CD4-positive, alpha-beta memory T cell (primary cell): ENCODE measurements at regions not wholly inside any gene's neighbourhood (a gene's known extent, or its start where the extent isn't known, plus 50 kb on each side); places are given as distances from the start of the nearest gene placed in this dataset.

Source experiments
- CTCF ChIA-PET: fragments of 350-600 bp; sonication (Branson Sonifier 250); formaldehyde crosslinking; loops from one replicate; lab custom pipeline; 2021; ENCODE audit warnings: inconsistent platforms; ENCODE audit not compliant: partially characterized antibody; lab: Charles Lee
- POLR2A ChIA-PET: fragments of 350-600 bp; sonication (Branson Sonifier 250); formaldehyde crosslinking; loops from one replicate; lab custom pipeline; 2021; ENCODE audit not compliant: partially characterized antibody; lab: Charles Lee
- DNase-seq, 5 donors: peaks; one replicate each; pipeline versions ENCODE4 v3.0.0 to v3.0.0-alpha.2; 2020 to 2022; ENCODE audit warnings: mixed read lengths in 1 of 5
- H3K27ac ChIP-seq: one replicate; pipeline ENCODE4 v1.7.0; 2013; ENCODE audit warnings: low read depth, low read length
- H3K27me3 ChIP-seq: 2 replicates; pipeline ENCODE4 v1.7.0; 2013; ENCODE audit warnings: mild to moderate bottlenecking, low read length, moderate library complexity; ENCODE audit not compliant: insufficient read depth
- H3K36me3 ChIP-seq: 2 replicates; pipeline ENCODE4 v1.7.0; 2013; ENCODE audit warnings: mild to moderate bottlenecking, low read length, moderate library complexity; ENCODE audit not compliant: insufficient read depth
- H3K4me1 ChIP-seq: 2 replicates; pipeline ENCODE4 v1.7.0; 2013; ENCODE audit warnings: mild to moderate bottlenecking, low read length, moderate library complexity; ENCODE audit not compliant: insufficient read depth
- H3K4me3 ChIP-seq, 2 donors: one replicate each; pipeline ENCODE4 v1.7.0; 2013; ENCODE audit warnings: low read length in 2 of 2, mild to moderate bottlenecking in 1 of 2
- H3K9me3 ChIP-seq, 2 donors: one replicate each; pipeline ENCODE4 v1.7.0; 2013; ENCODE audit warnings: low read length in 2 of 2, control low read depth in 1 of 2; ENCODE audit not compliant: control insufficient read depth in 1 of 2
- H3K27ac Mint-ChIP-seq, 7 donors: one replicate each; pipeline ENCODE4 v1.8.0; 2020 to 2021; ENCODE audit warnings: mixed read lengths in 7 of 7, mild to moderate bottlenecking in 6 of 7, inconsistent platforms in 3 of 7, moderate library complexity in 3 of 7
- H3K27me3 Mint-ChIP-seq, 2 donors: one replicate each; pipeline ENCODE4 v1.8.0; 2020 to 2021; ENCODE audit warnings: mixed read lengths in 2 of 2
- H3K36me3 Mint-ChIP-seq, 2 donors: one replicate each; pipeline ENCODE4 v1.8.0; 2020 to 2021; ENCODE audit warnings: mixed read lengths in 2 of 2, inconsistent platforms in 1 of 2, mild to moderate bottlenecking in 1 of 2
- H3K4me1 Mint-ChIP-seq, 4 donors: one replicate each; pipeline ENCODE4 v1.8.0; 2020 to 2021; ENCODE audit warnings: mixed read lengths in 4 of 4, mild to moderate bottlenecking in 1 of 4
- H3K4me3 Mint-ChIP-seq, 8 donors: one replicate each; pipeline ENCODE4 v1.8.0; 2020 to 2021; ENCODE audit warnings: mixed read lengths in 8 of 8, mild to moderate bottlenecking in 7 of 8, moderate library complexity in 6 of 8, inconsistent platforms in 3 of 8
- H3K9me3 Mint-ChIP-seq, 8 donors: one replicate each; pipeline ENCODE4 v1.8.0; 2020 to 2021; ENCODE audit warnings: mixed read lengths in 8 of 8, mild to moderate bottlenecking in 5 of 8, inconsistent platforms in 3 of 8, moderate library complexity in 1 of 8
- intact Hi-C: fragments of 100-400 bp; cut with micrococcal nuclease; formaldehyde crosslinking; loops from one replicate; pipeline ENCODE4 v1.15.1; 2023

DNA sequence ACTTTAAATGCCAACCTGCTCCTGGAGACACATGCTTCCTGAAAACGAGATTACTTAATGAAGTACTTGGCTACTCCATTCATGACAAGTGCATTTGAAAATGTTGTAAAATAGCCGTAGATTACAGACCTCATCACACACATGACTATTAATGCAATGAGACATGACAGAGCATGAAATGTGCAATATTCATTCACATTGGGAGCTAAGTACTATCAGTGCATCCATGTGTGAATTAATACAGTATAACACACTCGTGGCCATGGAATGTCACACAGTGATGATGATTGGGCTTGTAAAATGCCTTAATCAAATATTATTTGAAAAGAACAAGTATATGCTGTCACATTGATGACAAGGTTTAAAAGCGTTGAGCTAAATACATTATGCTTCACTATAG is 407.0 kb downstream of the AMY1C start:
- H3K36me3 Mint-ChIP-seq: no peaks in the 10 kb centered on the region
- no peak overlapping the region for H3K4me3 Mint-ChIP-seq
- H3K27ac Mint-ChIP-seq: peak overlapping the region in 1 of 7 donors; percentile 4
- no peak overlapping the region for H3K27ac ChIP-seq
- ChIA-PET POLR2A (no interaction called here), CTCF (interaction anchor here (1.3 kb wide), 1 partner anchor 16 kb away, joined by 3 read pairs; no protein-coding TSS in a partner anchor)
- H3K36me3 ChIP-seq: no peaks in the 10 kb centered on the region
- H3K4me3 ChIP-seq: no peak overlapping the region
- no peaks in the 10 kb centered on the region for H3K4me1 ChIP-seq
- H3K27me3 Mint-ChIP-seq: no peaks in the 10 kb centered on the region
- H3K9me3 Mint-ChIP-seq: peaks cover 2 to 30% (median 13%) of the 10 kb centered on the region in 8 donors
- no peaks in the 10 kb centered on the region for H3K27me3 ChIP-seq
- no peak for DNase-seq
- no peaks in the 10 kb centered on the region for H3K4me1 Mint-ChIP-seq
- intact Hi-C loops: no loop called here
- H3K9me3 ChIP-seq: no peaks in the 10 kb centered on the region

DNA sequence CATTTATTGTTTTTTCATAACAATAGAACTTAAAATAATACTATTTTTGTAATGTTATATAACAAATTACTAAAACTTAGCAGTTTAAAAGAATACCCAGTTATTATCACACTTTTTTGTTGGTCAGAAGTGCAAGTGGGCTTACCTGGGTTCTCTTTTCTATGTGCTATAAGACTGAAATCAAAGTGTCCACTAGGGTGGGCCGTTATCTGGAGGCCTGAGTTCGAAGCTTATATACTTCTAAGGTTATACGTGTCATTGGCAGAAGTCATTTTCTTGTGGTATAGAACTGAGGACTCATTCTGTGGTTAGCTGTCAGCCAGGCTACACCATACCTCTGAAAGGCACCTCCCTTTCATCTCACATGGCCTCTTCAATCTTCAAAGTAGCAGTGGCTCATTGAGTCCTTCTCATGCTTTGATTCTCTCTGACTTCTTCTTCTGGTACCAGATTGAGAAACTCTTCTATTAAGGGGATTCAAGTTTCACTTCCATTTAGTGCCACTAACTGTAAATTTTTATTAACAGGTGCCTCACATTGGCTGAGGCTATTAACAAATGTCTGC is 414.3 kb downstream of the AMY1C start:
- Mint-ChIP-seq H3K27ac (no peak overlapping the region), H3K4me1 (no peaks in the 10 kb centered on the region), H3K4me3 (no peak overlapping the region), H3K36me3 (no peaks in the 10 kb centered on the region), H3K27me3 (no peaks in the 10 kb centered on the region), H3K9me3 (peaks cover 0 to 15% (median 5%) of the 10 kb centered on the region in 8 donors)
- DNase-seq: no peak
- ChIA-PET POLR2A (no interaction called here), CTCF (no interaction called here)
- Histone ChIP-seq H3K4me3 (no peak overlapping the region), H3K27me3 (no peaks in the 10 kb centered on the region), H3K27ac (no peak overlapping the region), H3K9me3 (no peaks in the 10 kb centered on the region), H3K4me1 (no peaks in the 10 kb centered on the region), H3K36me3 (no peaks in the 10 kb centered on the region)
- intact Hi-C loops: no loop called here

DNA sequence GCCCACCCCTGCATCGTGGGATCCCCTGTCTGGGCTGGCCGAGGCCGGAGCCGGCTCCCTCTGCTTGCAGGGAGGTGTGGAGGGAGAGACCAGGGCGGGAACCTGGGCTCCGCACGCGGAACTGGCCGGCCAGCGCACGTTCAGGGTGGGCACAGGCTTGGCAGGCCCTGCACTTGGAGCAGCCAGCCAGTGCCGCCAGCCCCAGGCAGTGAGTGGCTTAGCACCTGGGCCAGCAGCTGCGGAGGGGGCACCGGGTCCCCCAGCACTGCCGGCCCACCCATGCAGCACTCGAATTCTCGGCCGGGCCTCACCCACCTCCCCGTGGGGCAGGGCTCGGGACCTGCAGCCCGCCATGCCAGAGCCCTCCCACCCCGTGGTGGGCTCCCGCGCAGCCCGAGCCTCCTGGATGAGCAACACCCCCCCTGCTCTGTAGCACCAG is 422.6 kb downstream of the AMY1C start:
- Histone ChIP-seq H3K36me3 (no peaks in the 10 kb centered on the region), H3K27ac (no peak overlapping the region), H3K9me3 (no peaks in the 10 kb centered on the region), H3K4me1 (no peaks in the 10 kb centered on the region), H3K27me3 (no peaks in the 10 kb centered on the region), H3K4me3 (no peak overlapping the region)
- DNase-seq: no peak
- Mint-ChIP-seq H3K36me3 (no peaks in the 10 kb centered on the region), H3K4me1 (no peaks in the 10 kb centered on the region), H3K27me3 (no peaks in the 10 kb centered on the region), H3K9me3 (peaks cover 0 to 29% (median 4%) of the 10 kb centered on the region in 8 donors), H3K4me3 (no peak overlapping the region), H3K27ac (no peak overlapping the region)
- ChIA-PET POLR2A (no interaction called here), CTCF (no interaction called here)
- intact Hi-C loops: no loop called here

DNA sequence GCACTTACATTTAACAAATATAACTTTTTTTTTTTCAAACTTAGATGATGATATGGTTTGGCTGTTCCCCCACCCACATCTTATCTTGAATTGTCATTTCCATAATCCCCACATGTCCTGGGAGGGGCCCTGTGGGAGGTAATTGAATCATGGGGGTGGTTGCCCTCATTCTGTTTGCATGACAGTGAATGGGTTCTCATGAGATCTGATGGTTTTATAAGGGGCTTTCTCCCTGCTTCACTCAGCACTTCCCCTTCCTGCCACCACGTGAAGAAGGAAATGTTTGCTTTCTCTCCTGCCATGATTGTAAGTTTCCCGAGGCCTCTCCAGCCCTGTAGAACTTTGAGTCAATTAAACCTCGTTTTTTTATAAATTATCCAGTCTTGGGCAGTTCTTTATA is 432.6 kb downstream of the AMY1C start:
- intact Hi-C loops: no loop called here
- CTCF ChIA-PET: no interaction called here
- H3K4me3 ChIP-seq: no peak overlapping the region
- H3K9me3 ChIP-seq: no peaks in the 10 kb centered on the region
- H3K4me3 Mint-ChIP-seq: no peak overlapping the region
- H3K4me1 ChIP-seq: no peaks in the 10 kb centered on the region
- no peak for DNase-seq
- no peaks in the 10 kb centered on the region for H3K36me3 Mint-ChIP-seq
- no peaks in the 10 kb centered on the region for H3K4me1 Mint-ChIP-seq
- POLR2A ChIA-PET: no interaction called here
- H3K36me3 ChIP-seq: no peaks in the 10 kb centered on the region
- no peak overlapping the region for H3K27ac ChIP-seq
- no peaks in the 10 kb centered on the region for H3K27me3 ChIP-seq
- no peak overlapping the region for H3K27ac Mint-ChIP-seq
- peaks cover 0 to 10% (median 3%) of the 10 kb centered on the region in 8 donors for H3K9me3 Mint-ChIP-seq
- no peaks in the 10 kb centered on the region for H3K27me3 Mint-ChIP-seq

DNA sequence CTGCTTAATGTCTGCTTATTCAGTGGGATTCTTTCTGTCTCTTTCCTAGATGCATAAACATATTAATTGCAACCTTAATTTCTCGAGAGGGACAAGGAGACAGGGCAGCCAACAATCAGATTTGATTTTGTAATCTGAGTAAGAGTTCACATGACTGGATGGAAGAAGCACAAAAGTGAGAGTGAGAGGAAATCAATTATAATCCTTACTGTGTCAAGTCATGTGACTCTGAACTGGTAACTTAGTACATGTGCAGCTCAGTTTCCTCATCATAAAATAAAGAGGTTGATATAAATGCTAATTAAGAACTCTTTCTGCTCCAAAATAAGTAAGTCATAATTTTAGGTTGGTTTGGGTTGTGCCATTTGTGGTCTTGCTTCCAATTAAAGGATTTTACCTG is 439.5 kb downstream of the AMY1C start:
- Mint-ChIP-seq H3K36me3 (no peaks in the 10 kb centered on the region), H3K4me3 (no peak overlapping the region), H3K27me3 (no peaks in the 10 kb centered on the region), H3K4me1 (no peaks in the 10 kb centered on the region), H3K27ac (no peak overlapping the region), H3K9me3 (peaks cover under 1 to 28% (median 3%) of the 10 kb centered on the region in 8 donors)
- intact Hi-C loops: no loop called here
- ChIA-PET CTCF (no interaction called here), POLR2A (no interaction called here)
- Histone ChIP-seq H3K27me3 (no peaks in the 10 kb centered on the region), H3K9me3 (peaks cover 0 to 3% of the 10 kb centered on the region in 2 donors), H3K27ac (no peak overlapping the region), H3K4me1 (no peaks in the 10 kb centered on the region), H3K4me3 (no peak overlapping the region), H3K36me3 (no peaks in the 10 kb centered on the region)
- DNase-seq: no peak

DNA sequence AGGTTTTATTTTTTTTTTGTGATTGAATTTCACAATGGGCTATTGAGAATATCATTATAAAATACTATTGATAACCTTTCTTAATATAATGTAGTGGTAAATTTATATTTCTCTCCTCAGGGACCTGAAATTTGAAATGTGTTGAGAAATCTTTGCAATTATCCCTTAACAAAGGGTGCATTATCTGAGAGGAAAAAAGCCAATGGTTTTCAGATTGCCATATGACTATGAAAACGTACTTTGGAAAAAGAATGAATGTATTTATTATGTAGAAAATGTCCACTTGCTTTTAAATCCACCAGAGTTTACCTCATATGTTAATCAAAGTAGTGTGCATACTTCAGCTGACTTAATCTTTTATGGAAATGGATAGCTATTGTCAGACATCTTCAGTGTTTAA is 441.1 kb downstream of the AMY1C start:
- H3K4me1 ChIP-seq: no peaks in the 10 kb centered on the region

DNA sequence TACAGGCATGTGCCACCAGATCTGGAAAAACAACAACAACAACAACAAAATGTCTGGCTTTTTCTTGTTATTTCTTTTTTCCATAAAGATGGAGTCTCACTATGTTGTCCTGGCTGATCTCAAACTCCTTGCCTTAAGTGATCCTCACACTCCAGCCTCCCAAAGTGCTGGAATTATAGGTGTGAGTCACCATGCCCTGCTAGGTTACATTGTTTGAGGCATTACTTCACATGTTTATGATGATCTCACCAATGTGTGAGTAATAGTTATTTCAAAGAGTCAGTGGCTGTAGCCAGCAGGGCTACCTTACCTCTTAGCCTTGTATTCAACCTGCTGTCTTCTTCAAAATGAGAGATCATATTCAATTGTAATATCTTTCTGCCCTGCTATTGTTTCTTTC is 445.7 kb downstream of the AMY1C start:
- no peak overlapping the region for H3K4me3 ChIP-seq
- CTCF ChIA-PET: no interaction called here
- DNase-seq: no peak
- POLR2A ChIA-PET: no interaction called here
- intact Hi-C loops: no loop called here
- H3K4me1 Mint-ChIP-seq: no peaks in the 10 kb centered on the region
- H3K4me1 ChIP-seq: no peaks in the 10 kb centered on the region
- H3K4me3 Mint-ChIP-seq: no peak overlapping the region
- peaks cover 2 to 40% (median 10%) of the 10 kb centered on the region in 8 donors for H3K9me3 Mint-ChIP-seq
- no peaks in the 10 kb centered on the region for H3K9me3 ChIP-seq
- H3K27ac Mint-ChIP-seq: no peak overlapping the region
- H3K36me3 ChIP-seq: no peaks in the 10 kb centered on the region
- no peaks in the 10 kb centered on the region for H3K36me3 Mint-ChIP-seq
- H3K27me3 ChIP-seq: no peaks in the 10 kb centered on the region
- no peak overlapping the region for H3K27ac ChIP-seq
- no peaks in the 10 kb centered on the region for H3K27me3 Mint-ChIP-seq

More for the DNA sequence above, 441.1 kb downstream of the AMY1C start:
- Mint-ChIP-seq H3K4me3 (no peak overlapping the region), H3K4me1 (no peaks in the 10 kb centered on the region), H3K9me3 (peaks cover 2 to 36% (median 7%) of the 10 kb centered on the region in 8 donors), H3K36me3 (no peaks in the 10 kb centered on the region), H3K27me3 (no peaks in the 10 kb centered on the region), H3K27ac (no peak overlapping the region)
- no peak overlapping the region for H3K27ac ChIP-seq
- intact Hi-C loops: no loop called here
- ChIA-PET POLR2A (no interaction called here), CTCF (no interaction called here)
- H3K9me3 ChIP-seq: peaks cover 0 to 3% of the 10 kb centered on the region in 2 donors
- no peaks in the 10 kb centered on the region for H3K36me3 ChIP-seq
- no peak for DNase-seq
- H3K4me3 ChIP-seq: no peak overlapping the region
- H3K27me3 ChIP-seq: no peaks in the 10 kb centered on the region
